ENCODE measurements at regions not wholly inside any gene's neighbourhood (a gene's known extent, or its start where the extent isn't known, plus 50 kb on each side); places are given as distances from the start of the nearest gene placed in this dataset.

DNA sequence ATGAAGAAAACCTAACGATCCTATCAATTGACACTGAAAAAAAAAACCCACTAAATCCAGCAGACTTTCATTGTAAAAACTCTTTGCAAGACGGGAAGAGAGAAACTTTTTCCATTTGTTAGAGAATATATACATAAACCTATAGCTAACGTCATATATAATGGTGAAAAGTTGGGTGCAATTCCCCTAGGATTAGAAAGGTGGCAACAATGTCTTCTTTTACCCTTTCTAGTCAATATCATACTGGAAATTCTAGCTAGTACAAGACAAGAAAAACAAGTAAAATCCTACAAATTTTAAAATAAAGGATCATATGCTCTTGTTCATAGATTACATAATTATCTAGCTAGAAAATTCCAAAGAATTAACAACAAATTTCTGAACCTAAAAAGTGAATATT is 1596.5 kb upstream of the LRRTM1 start:
- Mint-ChIP-seq H3K9me3 (peaks cover 12 to 13% of the 10 kb centered on the region in 2 donors), H3K27ac (no peak overlapping the region), H3K36me3 (ENCODE audit: insufficient read depth in 2 of 2) (no peaks in the 10 kb centered on the region), H3K27me3 (ENCODE audit: low read depth) (no peaks in the 10 kb centered on the region), H3K4me3 (no peak overlapping the region), H3K4me1 (ENCODE audit: low read depth) (no peaks in the 10 kb centered on the region)
- ATAC-seq (replicated peaks in 1 of 2) (no peak), DNase-seq (no peak)

DNA sequence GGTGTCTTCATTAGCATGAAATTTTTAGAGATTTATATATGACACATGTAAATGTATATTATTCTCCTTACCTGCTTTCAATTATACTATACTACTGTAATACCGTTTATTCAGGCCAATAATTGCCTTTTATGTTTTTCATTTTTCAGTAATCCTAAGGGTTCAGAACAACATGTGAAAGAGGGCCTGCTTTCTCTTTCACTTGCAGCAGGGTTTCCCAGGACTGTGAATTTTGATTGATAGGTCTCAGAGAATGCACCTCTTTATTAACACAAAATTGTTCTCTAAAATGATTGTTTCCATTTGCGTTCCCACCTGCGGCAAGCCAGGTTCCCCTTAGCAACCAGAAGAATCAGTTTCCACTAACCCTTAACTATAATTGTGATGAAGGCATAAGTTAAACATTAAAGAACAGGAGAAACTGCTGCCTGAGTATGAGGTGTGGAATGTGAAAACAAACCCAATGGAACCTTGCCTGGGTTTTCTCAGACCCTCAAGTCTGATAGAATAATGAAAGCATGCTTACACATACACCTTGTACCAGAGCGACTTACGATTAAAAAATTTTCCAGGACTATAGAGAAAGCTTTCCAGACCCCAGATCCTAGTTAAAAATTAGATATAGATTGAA is 1591.2 kb upstream of the LRRTM1 start:
- no peak for DNase-seq
- H3K4me3 Mint-ChIP-seq: no peak overlapping the region
- no peak for ATAC-seq (replicated peaks in 1 of 2)
- H3K27ac Mint-ChIP-seq: no peak overlapping the region
- H3K27me3 Mint-ChIP-seq (ENCODE audit: low read depth): no peaks in the 10 kb centered on the region
- H3K9me3 Mint-ChIP-seq: peaks cover 12 to 14% of the 10 kb centered on the region in 2 donors
- H3K4me1 Mint-ChIP-seq (ENCODE audit: low read depth): no peaks in the 10 kb centered on the region
- H3K36me3 Mint-ChIP-seq (ENCODE audit: insufficient read depth in 2 of 2): no peaks in the 10 kb centered on the region

DNA sequence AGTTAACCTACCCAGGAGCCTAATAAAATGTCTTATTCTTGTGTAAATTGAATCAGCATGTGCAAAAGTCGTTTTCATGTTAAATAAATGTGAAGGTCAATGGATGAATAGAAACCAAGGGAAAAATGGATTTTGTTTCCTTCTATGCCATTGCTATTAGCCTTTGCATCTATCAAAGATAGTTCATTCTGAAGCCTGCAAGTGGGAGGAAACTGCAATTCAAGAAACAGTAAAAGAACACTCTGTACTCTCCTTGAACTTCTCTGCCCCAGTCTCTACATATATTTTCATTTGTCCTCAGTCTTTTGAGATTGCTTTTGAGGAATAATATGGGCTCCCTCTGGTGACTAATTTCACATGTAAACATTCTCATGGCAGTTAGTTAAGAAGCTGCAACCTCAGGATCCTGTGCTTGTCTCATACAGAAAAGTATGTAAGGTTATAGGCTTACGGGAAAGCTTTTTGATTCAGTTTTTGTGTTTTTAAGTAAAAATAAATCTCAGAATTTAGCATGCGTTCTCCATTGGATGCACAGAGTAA is 1590.0 kb upstream of the LRRTM1 start:
- H3K36me3 Mint-ChIP-seq (ENCODE audit: insufficient read depth in 2 of 2): no peaks in the 10 kb centered on the region
- ATAC-seq (replicated peaks in 1 of 2): no peak
- H3K4me3 Mint-ChIP-seq: no peak overlapping the region

DNA sequence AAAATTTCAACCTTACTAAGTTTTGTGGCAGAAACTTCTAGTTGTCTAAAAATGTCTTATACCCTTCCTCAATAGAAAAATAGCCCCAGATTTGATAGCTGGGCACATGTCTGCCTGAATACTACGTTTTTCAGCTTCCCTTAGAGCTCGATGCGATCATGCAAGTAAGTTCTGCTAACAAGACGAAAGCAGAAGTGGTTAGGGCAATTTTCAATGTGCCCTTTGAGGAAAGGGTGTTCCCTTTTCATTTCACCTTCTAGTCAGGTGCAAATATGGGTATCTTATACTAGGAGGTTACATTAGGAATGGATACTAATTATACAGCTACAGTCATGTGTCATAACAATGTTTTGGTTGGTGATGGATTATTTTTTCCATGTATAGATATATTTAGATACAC is 1572.1 kb upstream of the LRRTM1 start:
- no peak for ATAC-seq (replicated peaks in 1 of 2)
- Mint-ChIP-seq H3K27ac (no peak overlapping the region), H3K4me1 (ENCODE audit: low read depth) (no peaks in the 10 kb centered on the region), H3K27me3 (ENCODE audit: low read depth) (no peaks in the 10 kb centered on the region), H3K4me3 (no peak overlapping the region), H3K9me3 (peaks cover 0 to 2% of the 10 kb centered on the region in 2 donors), H3K36me3 (ENCODE audit: insufficient read depth in 2 of 2) (peaks cover 0 to 5% of the 10 kb centered on the region in 2 donors)
- no peak for DNase-seq

More for the DNA sequence above, 1590.0 kb upstream of the LRRTM1 start:
- H3K9me3 Mint-ChIP-seq: peaks cover 10 to 11% of the 10 kb centered on the region in 2 donors
- no peak overlapping the region for H3K27ac Mint-ChIP-seq
- DNase-seq: no peak
- no peaks in the 10 kb centered on the region for H3K4me1 Mint-ChIP-seq (ENCODE audit: low read depth)
- no peaks in the 10 kb centered on the region for H3K27me3 Mint-ChIP-seq (ENCODE audit: low read depth)

DNA sequence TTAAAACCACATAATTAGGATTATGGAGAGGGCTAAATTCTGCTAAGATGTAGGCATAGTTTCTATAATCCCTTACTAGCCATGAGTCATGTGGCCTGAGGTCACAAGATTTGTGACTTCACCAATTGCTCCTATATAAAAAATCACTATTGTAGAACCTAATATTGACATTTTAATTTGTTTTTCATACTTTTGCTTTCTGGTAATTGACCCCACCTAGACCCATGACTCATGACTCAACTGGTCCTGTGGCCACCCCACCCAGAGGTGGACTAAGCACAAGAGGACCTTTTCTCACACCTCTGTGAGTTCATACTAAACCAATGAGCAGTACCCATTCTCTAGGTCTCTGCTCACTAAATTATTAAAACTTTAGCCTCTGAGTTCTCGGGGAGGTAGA is 1567.5 kb upstream of the LRRTM1 start:
- Mint-ChIP-seq H3K4me1 (ENCODE audit: low read depth) (no peaks in the 10 kb centered on the region), H3K36me3 (ENCODE audit: insufficient read depth in 2 of 2) (peaks cover 0 to 3% of the 10 kb centered on the region in 2 donors), H3K4me3 (no peak overlapping the region), H3K27ac (no peak overlapping the region), H3K9me3 (peaks cover 0 to 2% of the 10 kb centered on the region in 2 donors), H3K27me3 (ENCODE audit: low read depth) (no peaks in the 10 kb centered on the region)
- ATAC-seq (replicated peaks in 1 of 2) (no peak), DNase-seq (no peak)

DNA sequence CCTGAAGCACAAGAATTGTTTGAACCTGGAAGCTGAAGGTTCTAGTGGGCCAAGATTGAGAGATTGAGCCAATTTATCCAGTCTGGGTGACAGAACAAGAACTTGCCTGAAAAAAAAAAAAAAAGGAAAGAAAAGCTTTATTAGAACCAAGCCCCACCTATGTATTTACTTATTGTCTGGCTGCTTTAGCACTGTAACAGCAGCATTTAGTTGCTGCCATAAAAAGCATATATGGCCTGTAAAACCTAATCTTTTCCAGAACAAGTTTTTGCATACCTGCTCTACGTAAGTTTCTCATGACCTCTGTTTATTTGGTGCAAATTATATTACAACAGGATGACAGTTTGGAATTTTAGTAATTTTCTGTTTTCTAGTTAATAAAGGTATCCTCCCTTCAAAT is 1565.6 kb upstream of the LRRTM1 start:
- peaks cover 0 to 3% of the 10 kb centered on the region in 2 donors for H3K36me3 Mint-ChIP-seq (ENCODE audit: insufficient read depth in 2 of 2)

DNA sequence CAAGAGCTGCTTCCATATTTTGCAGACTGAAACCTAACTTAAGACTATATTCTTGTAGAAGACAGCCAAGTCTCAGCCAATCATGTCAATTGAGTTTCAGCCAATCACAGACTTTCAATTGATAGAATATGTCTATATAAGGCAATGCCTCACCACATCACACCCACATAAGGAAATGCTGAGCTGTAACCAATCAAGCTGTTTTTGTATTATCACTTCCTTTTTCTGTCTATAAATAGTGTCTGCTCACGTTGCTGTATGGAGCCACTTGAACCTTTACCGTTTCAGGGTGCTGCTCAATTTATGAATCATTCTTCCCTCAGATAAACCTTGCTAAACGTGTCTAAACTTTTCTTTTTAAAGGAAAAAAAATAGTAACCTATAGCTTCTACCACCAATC is 1554.4 kb upstream of the LRRTM1 start:
- no peaks in the 10 kb centered on the region for H3K36me3 Mint-ChIP-seq (ENCODE audit: insufficient read depth in 2 of 2)
- DNase-seq (no peak), ATAC-seq (replicated peaks in 1 of 2) (no peak)
- no peaks in the 10 kb centered on the region for H3K27me3 Mint-ChIP-seq (ENCODE audit: low read depth)
- H3K9me3 Mint-ChIP-seq: peaks cover 0 to 8% of the 10 kb centered on the region in 2 donors
- no peak overlapping the region for H3K27ac Mint-ChIP-seq
- H3K4me1 Mint-ChIP-seq (ENCODE audit: low read depth): no peaks in the 10 kb centered on the region
- no peak overlapping the region for H3K4me3 Mint-ChIP-seq

More for the DNA sequence above, 1565.6 kb upstream of the LRRTM1 start:
- H3K9me3 Mint-ChIP-seq: peaks cover 0 to 2% of the 10 kb centered on the region in 2 donors
- H3K4me1 Mint-ChIP-seq (ENCODE audit: low read depth): no peaks in the 10 kb centered on the region
- H3K27me3 Mint-ChIP-seq (ENCODE audit: low read depth): no peaks in the 10 kb centered on the region
- DNase-seq (no peak), ATAC-seq (replicated peaks in 1 of 2) (no peak)
- no peak overlapping the region for H3K4me3 Mint-ChIP-seq
- H3K27ac Mint-ChIP-seq: no peak overlapping the region

DNA sequence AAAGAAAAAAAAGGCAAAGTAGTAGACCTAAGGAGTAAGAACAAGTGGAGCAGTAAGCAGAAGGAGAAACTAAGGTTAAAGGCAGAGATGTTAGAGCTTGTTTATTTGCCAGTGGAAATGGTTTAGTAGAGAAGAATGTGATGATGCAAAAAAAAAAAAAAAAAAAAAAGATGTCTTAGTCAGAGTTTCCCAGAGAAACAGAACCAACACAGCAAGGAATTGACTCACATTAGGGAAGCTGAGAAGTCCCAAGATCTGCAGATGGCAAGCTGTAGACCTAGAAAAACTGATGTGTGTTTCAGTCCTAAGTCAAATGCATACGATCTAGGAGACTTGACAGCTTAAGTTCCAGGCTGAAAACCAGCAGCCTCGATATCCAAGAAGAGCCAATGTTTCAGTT is 1548.8 kb upstream of the LRRTM1 start:
- H3K9me3 Mint-ChIP-seq: peaks cover 0 to 5% of the 10 kb centered on the region in 2 donors
- no peaks in the 10 kb centered on the region for H3K27me3 Mint-ChIP-seq (ENCODE audit: low read depth)
- DNase-seq (no peak), ATAC-seq (replicated peaks in 1 of 2) (no peak)
- H3K4me3 Mint-ChIP-seq: no peak overlapping the region
- H3K4me1 Mint-ChIP-seq (ENCODE audit: low read depth): no peaks in the 10 kb centered on the region
- H3K27ac Mint-ChIP-seq: no peak overlapping the region
- H3K36me3 Mint-ChIP-seq (ENCODE audit: insufficient read depth in 2 of 2): no peaks in the 10 kb centered on the region

DNA sequence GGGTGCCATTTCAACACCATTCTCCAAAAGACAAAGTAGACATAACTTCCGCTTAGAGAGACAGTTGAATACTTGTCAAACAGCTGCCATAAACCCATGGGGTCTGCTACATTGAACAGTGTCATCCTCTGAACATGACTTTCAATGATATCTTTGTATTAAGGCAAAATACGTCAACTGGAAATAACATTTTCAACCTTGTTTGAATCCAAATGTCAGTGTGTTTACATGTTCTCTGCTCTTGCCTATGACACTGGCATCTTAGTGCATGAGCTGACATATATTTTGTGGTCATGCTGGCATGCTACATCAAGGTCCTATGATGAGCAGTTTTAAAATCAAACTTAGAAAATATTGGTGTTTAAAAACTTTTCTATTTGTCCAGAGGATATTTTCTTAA is 1548.1 kb upstream of the LRRTM1 start:
- no peak overlapping the region for H3K4me3 Mint-ChIP-seq
- no peaks in the 10 kb centered on the region for H3K4me1 Mint-ChIP-seq (ENCODE audit: low read depth)
- H3K9me3 Mint-ChIP-seq: peaks cover 2 to 8% of the 10 kb centered on the region in 2 donors
- H3K36me3 Mint-ChIP-seq (ENCODE audit: insufficient read depth in 2 of 2): no peaks in the 10 kb centered on the region
- no peak overlapping the region for H3K27ac Mint-ChIP-seq
- no peak for ATAC-seq (replicated peaks in 1 of 2)
- H3K27me3 Mint-ChIP-seq (ENCODE audit: low read depth): no peaks in the 10 kb centered on the region
- no peak for DNase-seq

DNA sequence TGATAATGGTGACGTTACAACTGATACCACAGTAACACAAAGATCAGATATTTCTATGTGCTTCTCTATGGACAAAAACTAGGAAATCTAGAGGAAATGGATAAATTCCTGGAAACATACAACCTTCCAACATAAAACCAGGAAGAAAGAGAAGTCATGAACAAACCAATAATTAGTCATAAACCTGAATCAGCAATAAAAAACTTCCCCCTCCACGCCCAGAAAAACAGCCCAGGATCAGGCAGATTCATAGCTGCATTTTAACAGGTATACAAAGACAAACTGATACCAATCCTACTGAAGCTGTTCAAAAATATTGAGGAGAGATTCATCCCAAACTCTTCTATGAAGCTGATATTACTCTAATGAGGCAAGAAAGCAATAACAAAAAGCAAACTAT is 1535.2 kb upstream of the LRRTM1 start:
- Mint-ChIP-seq H3K27me3 (ENCODE audit: low read depth) (no peaks in the 10 kb centered on the region), H3K27ac (no peak overlapping the region), H3K36me3 (ENCODE audit: insufficient read depth in 2 of 2) (peaks cover 2 to 3% of the 10 kb centered on the region in 2 donors), H3K9me3 (peaks cover 5 to 16% of the 10 kb centered on the region in 2 donors), H3K4me3 (no peak overlapping the region), H3K4me1 (ENCODE audit: low read depth) (no peaks in the 10 kb centered on the region)
- no peak for DNase-seq
- no peak for ATAC-seq (replicated peaks in 1 of 2)

DNA sequence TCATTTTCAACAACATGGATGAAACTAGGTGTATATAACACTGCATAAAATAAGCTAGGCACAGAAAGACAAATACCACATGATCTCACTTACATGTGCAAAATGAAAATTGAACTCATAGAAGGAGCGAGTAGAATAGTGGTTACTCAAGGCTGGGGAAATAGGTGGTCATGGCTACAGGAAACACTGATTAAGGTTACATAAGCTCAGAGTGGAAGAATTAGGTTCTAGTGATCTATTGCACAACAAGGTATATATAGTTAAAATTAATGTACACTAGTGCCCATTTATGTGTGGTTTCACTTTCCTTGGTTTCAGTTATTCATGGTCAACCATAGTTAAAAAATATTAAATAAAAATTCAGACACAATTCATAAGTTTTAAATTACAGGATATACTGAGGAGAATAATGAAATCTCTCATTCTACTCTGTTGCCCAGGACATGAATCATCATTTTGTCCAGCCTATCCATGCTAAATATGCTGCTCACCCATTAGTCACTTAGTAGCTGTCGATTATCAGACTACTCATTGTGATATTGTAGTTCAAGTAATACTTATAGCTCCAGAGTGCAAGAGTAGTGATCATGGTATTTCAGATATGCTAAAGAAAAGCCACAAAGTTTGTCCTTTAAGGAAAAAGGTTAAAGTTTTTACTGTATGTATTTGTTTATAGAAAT is 1530.9 kb upstream of the LRRTM1 start:
- DNase-seq (no peak), ATAC-seq (replicated peaks in 1 of 2) (no peak)
- no peak overlapping the region for H3K27ac Mint-ChIP-seq
- H3K4me1 Mint-ChIP-seq (ENCODE audit: low read depth): no peaks in the 10 kb centered on the region
- no peaks in the 10 kb centered on the region for H3K27me3 Mint-ChIP-seq (ENCODE audit: low read depth)
- H3K9me3 Mint-ChIP-seq: peaks cover 4 to 17% of the 10 kb centered on the region in 2 donors
- H3K4me3 Mint-ChIP-seq: no peak overlapping the region
- peaks cover 0 to 2% of the 10 kb centered on the region in 2 donors for H3K36me3 Mint-ChIP-seq (ENCODE audit: insufficient read depth in 2 of 2)

DNA sequence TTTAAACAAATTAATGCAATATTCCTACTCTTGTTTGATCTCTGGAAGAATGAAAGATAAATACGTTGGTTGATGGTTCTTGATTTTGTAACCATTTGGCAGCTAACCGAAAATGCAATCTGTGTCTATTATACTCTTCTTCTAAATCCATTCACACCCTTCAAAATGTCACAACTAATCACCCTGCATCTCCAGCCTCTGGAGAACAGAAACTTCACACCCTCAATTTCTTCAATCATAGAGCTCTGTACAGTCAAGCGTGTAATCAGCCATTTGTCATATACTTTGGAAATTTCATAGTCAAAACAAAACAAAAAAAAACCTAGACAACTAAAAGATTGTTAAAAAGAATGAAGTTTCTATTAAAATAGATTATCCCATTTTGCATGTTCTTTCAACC is 1482.3 kb upstream of the LRRTM1 start:
- peaks cover 5 to 14% of the 10 kb centered on the region in 2 donors for H3K9me3 Mint-ChIP-seq

DNA sequence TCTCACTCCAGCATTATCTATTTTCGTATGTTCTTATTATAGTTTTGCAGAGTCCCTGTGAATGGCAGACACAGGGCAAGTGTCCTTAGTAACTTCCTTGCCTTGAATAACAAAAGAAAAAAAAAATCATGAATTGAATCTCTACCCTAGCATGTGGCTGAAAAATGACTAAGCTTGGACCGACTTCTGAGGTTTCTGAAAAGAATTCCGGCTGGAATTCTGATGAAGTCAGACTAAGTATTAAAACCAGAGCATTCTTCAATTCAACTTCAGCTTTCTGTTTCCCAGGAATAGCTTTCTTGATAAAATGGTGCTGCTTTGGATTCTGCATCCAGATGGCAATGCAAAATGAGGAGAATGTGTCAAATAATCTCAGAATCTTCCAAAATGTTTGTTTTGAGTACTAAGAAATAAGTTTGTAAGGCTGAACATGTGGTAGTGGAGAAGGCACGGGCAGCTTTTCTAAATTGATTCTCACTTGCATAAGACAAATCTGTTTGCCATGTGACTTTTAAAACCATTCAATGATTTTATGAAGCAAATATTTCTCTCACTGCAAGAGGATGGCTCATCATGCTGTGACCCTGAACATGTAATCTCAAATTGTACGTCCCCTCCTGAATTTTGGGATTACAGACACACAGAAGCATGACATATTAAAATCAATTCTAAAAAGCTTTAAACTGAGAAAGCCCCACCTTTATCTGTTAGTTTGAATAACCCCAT is 1462.8 kb upstream of the LRRTM1 start:
- Mint-ChIP-seq H3K4me3 (no peak overlapping the region), H3K27me3 (ENCODE audit: low read depth) (no peaks in the 10 kb centered on the region), H3K4me1 (ENCODE audit: low read depth) (no peaks in the 10 kb centered on the region), H3K36me3 (ENCODE audit: insufficient read depth in 2 of 2) (no peaks in the 10 kb centered on the region), H3K9me3 (peaks cover 8 to 12% of the 10 kb centered on the region in 2 donors), H3K27ac (no peak overlapping the region)
- no peak for ATAC-seq (replicated peaks in 1 of 2)
- DNase-seq: no peak

More for the DNA sequence above, 1482.3 kb upstream of the LRRTM1 start:
- DNase-seq: no peak
- Mint-ChIP-seq H3K4me1 (ENCODE audit: low read depth) (no peaks in the 10 kb centered on the region), H3K27ac (no peak overlapping the region), H3K36me3 (ENCODE audit: insufficient read depth in 2 of 2) (no peaks in the 10 kb centered on the region), H3K4me3 (no peak overlapping the region), H3K27me3 (ENCODE audit: low read depth) (no peaks in the 10 kb centered on the region)
- ATAC-seq (replicated peaks in 1 of 2): no peak
